Jurkat, Clone E6-1 (cell line): ENCODE measurements at regions not wholly inside any gene's neighbourhood (a gene's known extent, or its start where the extent isn't known, plus 50 kb on each side); places are given as distances from the start of the nearest gene placed in this dataset.
"Not testable (repeated sequence)": the region's sequence is repeated elsewhere in the genome, so short reads cannot be mapped to it uniquely, and the experiment has no call there.

ENCODE experiments used
- DNase-seq: peaks from one replicate; pipeline ENCODE4 v3.0.0-alpha.2; 2011; ENCODE audit warnings: low read depth, low spot score
- H3K4me3 ChIP-seq: 2 replicates; pipeline ENCODE4 v1.5.1; 2011; ENCODE audit warnings: mild to moderate bottlenecking, low read length, control low read depth, moderate library complexity

- no peak for DNase-seq
- H3K4me3 ChIP-seq: no peak overlapping the region
These were observed 130.7 kb upstream of the TMEM164 start for GRCh38 chrX:109872021-109872732.

- no peak for DNase-seq
- H3K4me3 ChIP-seq: no peak overlapping the region
These were observed 129.3 kb upstream of the TMEM164 start for GRCh38 chrX:109873574-109873973.

GRCh38 chrX:109873983-109874382 lies 128.9 kb upstream of the TMEM164 start:
- no peak overlapping the region for H3K4me3 ChIP-seq
- no peak for DNase-seq

- no peak for DNase-seq
- no peak overlapping the region for H3K4me3 ChIP-seq
These were observed 128.4 kb upstream of the TMEM164 start for GRCh38 chrX:109874548-109874947.

- no peak for DNase-seq
- H3K4me3 ChIP-seq: no peak overlapping the region
These were observed 127.1 kb upstream of the TMEM164 start for GRCh38 chrX:109875831-109876230.

- H3K4me3 ChIP-seq: no peak overlapping the region
- DNase-seq: no peak
These were observed 124.7 kb upstream of the TMEM164 start for GRCh38 chrX:109878236-109878635.

- DNase-seq: no peak
- no peak overlapping the region for H3K4me3 ChIP-seq
These were observed 122.9 kb upstream of the TMEM164 start for GRCh38 chrX:109879991-109880390.

- DNase-seq: no peak
- no peak overlapping the region for H3K4me3 ChIP-seq
These were observed 122.3 kb upstream of the TMEM164 start for GRCh38 chrX:109880629-109881028.

GRCh38 chrX:109886122-109886761 lies 116.7 kb upstream of the TMEM164 start:
- peak; percentile 27 for DNase-seq

GRCh38 chrX:109889289-109890006 lies 113.5 kb upstream of the TMEM164 start:
- DNase-seq: no peak
- H3K4me3 ChIP-seq: no peak overlapping the region

More at GRCh38 chrX:109886122-109886761, 116.7 kb upstream of the TMEM164 start:
- H3K4me3 ChIP-seq: no peak overlapping the region

- H3K4me3 ChIP-seq: no peak overlapping the region
- no peak for DNase-seq
These were observed 112.6 kb upstream of the TMEM164 start for GRCh38 chrX:109890300-109890699.

GRCh38 chrX:109890910-109891502 lies 111.9 kb upstream of the TMEM164 start:
- peak; percentile 47 for DNase-seq
- H3K4me3 ChIP-seq: no peak overlapping the region

GRCh38 chrX:109896024-109896423 lies 106.9 kb upstream of the TMEM164 start:
- H3K4me3 ChIP-seq, DNase-seq: not testable (repeated sequence)

GRCh38 chrX:109902665-109903064 lies 100.2 kb upstream of the TMEM164 start:
- no peak for DNase-seq

GRCh38 chrX:109911046-109911445 lies 91.9 kb upstream of the TMEM164 start:
- no peak for DNase-seq
- H3K4me3 ChIP-seq: no peak overlapping the region

More at GRCh38 chrX:109902665-109903064, 100.2 kb upstream of the TMEM164 start:
- no peak overlapping the region for H3K4me3 ChIP-seq

- H3K4me3 ChIP-seq, DNase-seq: not testable (repeated sequence)
These were observed 89.9 kb upstream of the TMEM164 start for GRCh38 chrX:109912993-109913392.

- no peak overlapping the region for H3K4me3 ChIP-seq
- DNase-seq: no peak
These were observed 88.6 kb upstream of the TMEM164 start for GRCh38 chrX:109914114-109914849.

- no peak overlapping the region for H3K4me3 ChIP-seq
- DNase-seq: no peak
These were observed 84.2 kb upstream of the TMEM164 start for GRCh38 chrX:109918753-109919152.

GRCh38 chrX:109920325-109920724 lies 82.6 kb upstream of the TMEM164 start:
- no peak overlapping the region for H3K4me3 ChIP-seq
- no peak for DNase-seq
